ENCODE measurements at regions not wholly inside any gene's neighbourhood (a gene's known extent, or its start where the extent isn't known, plus 50 kb on each side); places are given as distances from the start of the nearest gene placed in this dataset.

- DNase-seq: no peak
Observed at GRCh38 chr3:124282751-124283651, 291.1 kb upstream of the ROPN1 start.

- DNase-seq: no peak
Observed at GRCh38 chr3:124283652-124284023, 291.7 kb upstream of the ROPN1 start.

- DNase-seq: no peak
Observed at GRCh38 chr3:124288996-124289395, 297.1 kb upstream of the ROPN1 start.

GRCh38 chr3:124291008-124291407, 299.1 kb upstream of the ROPN1 start:
- no peak for DNase-seq

- no peak for DNase-seq
Observed at GRCh38 chr3:124292329-124292728, 300.4 kb upstream of the ROPN1 start.

GRCh38 chr3:124293584-124293983, 301.7 kb upstream of the ROPN1 start:
- no peak for DNase-seq

GRCh38 chr3:124295362-124295761, 303.4 kb upstream of the ROPN1 start:
- DNase-seq: no peak

- no peak for DNase-seq
Observed at GRCh38 chr3:124296406-124296805, 304.5 kb upstream of the ROPN1 start.

- peak; percentile 6 for DNase-seq
Observed at GRCh38 chr3:124297062-124297980, 305.4 kb upstream of the ROPN1 start.

- DNase-seq: no peak
Observed at GRCh38 chr3:124298301-124298700, 306.4 kb upstream of the ROPN1 start.

- DNase-seq: no peak
Observed at GRCh38 chr3:124298951-124299350, 307.0 kb upstream of the ROPN1 start.

GRCh38 chr3:124299831-124300230, 307.9 kb upstream of the ROPN1 start:
- no peak for DNase-seq

GRCh38 chr3:124300416-124300815, 308.5 kb upstream of the ROPN1 start:
- DNase-seq: no peak

GRCh38 chr3:124303305-124303910, 311.5 kb upstream of the ROPN1 start:
- no peak for DNase-seq

GRCh38 chr3:124306665-124307064, 314.7 kb upstream of the ROPN1 start:
- DNase-seq: no peak

- no peak for DNase-seq
Observed at GRCh38 chr3:124313621-124314020, 321.7 kb upstream of the ROPN1 start.

- DNase-seq: no peak
Observed at GRCh38 chr3:124315215-124316033, 323.5 kb upstream of the ROPN1 start.

GRCh38 chr3:124316034-124316287, 324.0 kb upstream of the ROPN1 start:
- DNase-seq: no peak

- DNase-seq: no peak
Observed at GRCh38 chr3:124318014-124318413, 326.1 kb upstream of the ROPN1 start.

- no peak for DNase-seq
Observed at GRCh38 chr3:124318656-124319055, 326.7 kb upstream of the ROPN1 start.

- no peak for DNase-seq
Observed at GRCh38 chr3:124320976-124321375, 329.1 kb upstream of the ROPN1 start.

- DNase-seq: no peak
Observed at GRCh38 chr3:124322309-124322880, 330.5 kb upstream of the ROPN1 start.
